Left kidney (tissue), 1 donor: ENCODE measurements at regions not wholly inside any gene's neighbourhood (a gene's known extent, or its start where the extent isn't known, plus 50 kb on each side); places are given as distances from the start of the nearest gene placed in this dataset.

ENCODE experiments used
- DNase-seq: peaks from one replicate; pipeline ENCODE4 v3.0.0-alpha.2; 2013

GRCh38 chr1:199751962-199752687 is 275.4 kb upstream of the NR5A2 start:
- DNase-seq, result no peak

- DNase-seq, result no peak
These were observed 274.9 kb upstream of the NR5A2 start for GRCh38 chr1:199752688-199753027.

- DNase-seq, result no peak
These were observed 274.0 kb upstream of the NR5A2 start for GRCh38 chr1:199753513-199753912.

- DNase-seq, result no peak
These were observed 271.4 kb upstream of the NR5A2 start for GRCh38 chr1:199756066-199756465.

GRCh38 chr1:199758626-199759255 is 268.8 kb upstream of the NR5A2 start:
- DNase-seq, result no peak

GRCh38 chr1:199759268-199759730 is 268.2 kb upstream of the NR5A2 start:
- no peak for DNase-seq

- no peak for DNase-seq
These were observed 264.9 kb upstream of the NR5A2 start for GRCh38 chr1:199762572-199762971.

GRCh38 chr1:199766218-199766792 is 261.2 kb upstream of the NR5A2 start:
- DNase-seq, result no peak

- no peak for DNase-seq
These were observed 259.8 kb upstream of the NR5A2 start for GRCh38 chr1:199767700-199768099.

- no peak for DNase-seq
These were observed 252.9 kb upstream of the NR5A2 start for GRCh38 chr1:199774433-199775089.

GRCh38 chr1:199776768-199777497 is 250.6 kb upstream of the NR5A2 start:
- DNase-seq, result no peak

GRCh38 chr1:199778324-199778955 is 249.1 kb upstream of the NR5A2 start:
- peak; percentile 33 for DNase-seq

GRCh38 chr1:199780091-199780490 is 247.4 kb upstream of the NR5A2 start:
- no peak for DNase-seq

- DNase-seq, result no peak
These were observed 246.4 kb upstream of the NR5A2 start for GRCh38 chr1:199780948-199781670.

GRCh38 chr1:199784138-199784895 is 243.2 kb upstream of the NR5A2 start:
- no peak for DNase-seq

- DNase-seq, result no peak
These were observed 240.8 kb upstream of the NR5A2 start for GRCh38 chr1:199786695-199787094.

GRCh38 chr1:199789141-199789540 is 238.4 kb upstream of the NR5A2 start:
- DNase-seq, result no peak

- no peak for DNase-seq
These were observed 236.0 kb upstream of the NR5A2 start for GRCh38 chr1:199791495-199791894.

GRCh38 chr1:199792874-199793273 is 234.6 kb upstream of the NR5A2 start:
- no peak for DNase-seq

GRCh38 chr1:199794105-199794863 is 233.2 kb upstream of the NR5A2 start:
- DNase-seq, result no peak
